T-helper 9 cell (primary cell): ENCODE measurements at regions not wholly inside any gene's neighbourhood (a gene's known extent, or its start where the extent isn't known, plus 50 kb on each side); places are given as distances from the start of the nearest gene placed in this dataset.

ENCODE experiments used
- DNase-seq: peaks from one replicate; pipeline ENCODE4 v3.0.0-alpha.2; 2020

- no peak for DNase-seq
Measured at GRCh38 chr9:95611354-95611753, 94.6 kb upstream of the PTCH1 start.

DNA sequence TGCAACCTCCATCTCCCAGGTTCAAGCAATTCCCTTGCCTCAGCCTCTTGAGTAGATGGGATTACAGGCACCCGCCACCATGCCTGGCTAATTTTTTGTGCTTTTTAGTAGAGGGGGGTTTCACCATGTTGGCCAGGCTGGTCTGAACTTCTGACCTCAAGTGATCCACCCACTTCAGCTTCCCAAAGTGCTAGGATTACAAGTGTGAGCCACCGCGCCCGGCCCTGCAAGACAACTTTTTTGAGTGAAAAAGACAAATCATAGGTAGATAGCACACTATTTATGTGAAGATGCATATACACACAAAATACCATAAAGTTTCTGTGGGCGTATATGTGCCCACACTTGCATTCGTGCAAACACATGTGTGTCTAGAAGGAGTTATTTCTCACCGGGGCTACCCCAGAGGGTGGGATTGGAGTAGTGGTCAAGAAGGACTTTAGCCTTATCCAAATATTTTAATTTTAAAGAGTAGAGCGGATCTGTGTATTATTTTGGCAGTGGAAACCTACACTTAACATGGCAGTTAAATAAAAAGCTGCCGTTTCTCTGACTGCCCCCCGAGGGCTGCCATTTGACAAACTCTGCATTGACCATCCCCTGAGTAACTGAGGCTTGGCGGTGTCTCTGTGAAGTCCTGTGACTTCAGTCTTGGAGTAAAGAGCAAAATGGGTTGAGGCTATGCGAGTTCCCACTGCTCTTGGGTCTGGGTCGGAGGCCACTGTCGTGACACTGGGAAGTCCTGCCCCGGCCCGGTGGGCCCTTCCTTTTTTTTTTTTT, 93.4 kb upstream of the PTCH1 start:
- DNase-seq: no peak

GRCh38 chr9:95609426-95609825, 92.7 kb upstream of the PTCH1 start:
- DNase-seq: no peak

DNA sequence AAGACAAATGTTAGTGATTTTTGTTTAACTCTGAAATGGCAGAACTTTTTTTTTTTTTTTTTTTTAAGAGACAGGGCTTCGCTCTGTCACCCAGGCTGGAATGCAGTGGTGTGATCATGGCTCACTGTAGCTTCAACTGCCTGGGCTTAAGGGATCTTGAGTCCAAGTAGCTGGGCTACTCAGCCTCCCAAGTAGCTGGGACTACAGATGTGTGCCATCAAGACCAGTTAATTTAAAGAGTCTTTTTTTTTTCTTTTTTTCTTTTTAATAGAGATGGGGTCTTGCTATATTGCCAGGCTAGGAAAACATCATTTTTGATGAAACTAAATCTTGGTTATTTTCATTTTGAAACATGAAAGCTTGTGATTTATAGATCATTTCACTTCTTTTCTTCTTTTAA, 91.6 kb upstream of the PTCH1 start:
- no peak for DNase-seq

DNA sequence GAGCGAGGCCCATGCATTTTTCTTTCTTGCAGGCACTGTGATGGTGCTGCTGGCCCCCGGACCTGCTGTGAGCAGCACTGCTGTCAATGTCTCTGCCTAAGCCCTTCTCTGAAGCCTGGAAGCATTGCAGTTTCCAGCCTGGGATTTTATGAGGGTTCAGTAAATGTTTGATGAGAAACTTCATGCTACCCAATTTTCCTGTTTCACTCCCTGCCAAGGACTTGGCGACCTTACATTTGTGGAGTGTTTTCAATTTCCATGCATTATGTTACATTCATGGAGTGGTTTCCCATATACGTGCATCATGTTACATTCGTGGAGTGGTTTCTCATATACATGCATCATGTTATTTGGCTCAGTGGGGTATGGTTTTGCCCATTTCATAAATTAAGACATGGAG, 90.7 kb upstream of the PTCH1 start:
- no peak for DNase-seq

DNA sequence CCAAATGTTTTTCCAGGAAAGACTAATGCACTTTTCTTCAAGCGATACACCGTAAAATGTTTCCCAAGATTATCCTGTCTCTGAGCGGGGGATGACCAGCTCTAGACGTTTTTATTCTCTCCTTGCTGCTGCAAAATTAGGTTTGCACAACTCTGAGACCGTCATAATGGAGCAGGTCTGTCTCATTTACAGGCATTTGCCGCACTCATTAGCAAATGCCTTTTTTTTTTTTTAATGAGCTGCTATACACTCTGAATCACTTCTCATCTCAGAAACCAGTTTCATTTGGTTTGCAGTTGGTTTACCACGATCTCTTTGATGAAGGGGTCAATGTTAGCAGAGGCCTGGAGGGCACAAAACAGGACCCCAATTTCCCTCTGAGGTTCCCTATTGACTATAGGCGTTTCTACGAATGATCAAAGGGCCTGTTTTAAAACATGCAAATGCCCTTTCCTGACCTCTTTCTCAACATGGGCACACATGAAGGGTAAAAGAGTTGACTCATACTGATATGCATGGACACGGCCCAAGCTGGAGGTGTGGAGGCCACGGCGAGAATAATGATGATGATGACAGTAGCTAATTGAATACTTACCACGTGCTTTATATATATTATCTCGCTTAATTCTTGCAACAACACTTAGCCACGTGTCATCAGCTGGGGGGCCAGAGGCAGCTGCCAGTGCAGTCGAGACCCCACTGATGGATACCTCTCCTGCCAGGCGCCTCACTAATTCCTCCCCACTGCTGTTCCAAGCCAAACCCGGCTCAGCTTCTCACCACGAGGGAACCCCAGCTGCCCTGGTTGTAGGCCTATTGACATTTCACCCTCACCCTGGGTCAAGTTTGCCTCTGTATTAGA, 89.9 kb upstream of the PTCH1 start:
- no peak for DNase-seq

DNA sequence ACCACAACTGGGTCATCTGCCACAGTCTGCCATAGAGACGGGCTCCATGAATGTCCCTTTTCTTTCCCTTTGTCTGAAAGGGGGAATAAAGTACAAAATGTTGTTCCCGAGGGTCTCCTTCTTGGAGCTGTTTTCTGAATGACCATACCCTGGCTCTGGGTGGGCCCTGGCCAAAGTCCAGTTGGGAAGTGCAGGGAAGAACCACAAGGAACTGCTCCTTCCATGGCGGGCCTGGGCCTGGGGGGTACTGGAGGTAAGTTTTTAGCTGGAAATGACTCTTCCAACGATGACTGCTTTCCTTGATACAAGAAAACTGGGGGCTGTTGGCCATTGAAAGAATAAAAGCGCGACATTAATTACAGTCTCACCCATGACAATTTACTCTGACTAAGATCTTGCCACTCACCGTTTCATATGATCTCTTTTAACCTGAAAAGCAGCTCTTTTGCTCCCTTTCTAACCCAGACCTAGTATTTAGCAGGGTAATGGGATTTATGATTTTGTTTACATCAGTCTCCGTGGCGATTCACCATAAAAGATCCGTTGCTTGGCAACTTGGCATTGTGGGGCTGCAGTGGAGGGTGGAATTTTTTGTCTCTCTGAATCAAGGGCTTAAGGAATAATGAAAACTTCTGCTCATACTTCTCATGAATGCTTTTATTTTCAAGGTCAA, 89.2 kb upstream of the PTCH1 start:
- DNase-seq: no peak

- DNase-seq: no peak
Measured at GRCh38 chr9:95605101-95605500, 88.3 kb upstream of the PTCH1 start.

GRCh38 chr9:95598236-95598635, 81.5 kb upstream of the PTCH1 start:
- DNase-seq: no peak

- DNase-seq: no peak
Measured at GRCh38 chr9:95595721-95596295, 79.0 kb upstream of the PTCH1 start.

DNA sequence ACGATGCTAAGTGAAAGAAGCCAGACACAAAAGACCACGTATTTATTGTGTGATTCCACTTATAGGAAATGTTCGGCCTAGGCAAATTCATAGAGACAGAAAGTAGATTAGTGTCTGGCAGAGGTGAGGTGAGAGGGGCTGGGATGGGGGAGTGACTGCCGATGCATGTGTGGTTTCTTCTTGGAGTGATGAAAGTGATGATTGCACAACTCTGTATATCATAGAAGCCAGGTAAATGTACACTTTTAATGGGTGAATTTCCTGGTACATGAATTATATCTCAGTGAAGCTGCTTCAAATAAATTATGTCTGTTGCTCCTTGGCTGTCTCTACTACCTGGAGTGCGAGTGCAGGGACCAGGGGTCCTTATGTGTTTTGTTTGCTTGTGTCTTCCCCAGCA, 76.2 kb upstream of the PTCH1 start:
- no peak for DNase-seq

GRCh38 chr9:95588724-95589588, 72.2 kb upstream of the PTCH1 start:
- no peak for DNase-seq

- DNase-seq: no peak
Measured at GRCh38 chr9:95587021-95587964, 70.5 kb upstream of the PTCH1 start.

GRCh38 chr9:95586326-95586725, 69.6 kb upstream of the PTCH1 start:
- no peak for DNase-seq

DNA sequence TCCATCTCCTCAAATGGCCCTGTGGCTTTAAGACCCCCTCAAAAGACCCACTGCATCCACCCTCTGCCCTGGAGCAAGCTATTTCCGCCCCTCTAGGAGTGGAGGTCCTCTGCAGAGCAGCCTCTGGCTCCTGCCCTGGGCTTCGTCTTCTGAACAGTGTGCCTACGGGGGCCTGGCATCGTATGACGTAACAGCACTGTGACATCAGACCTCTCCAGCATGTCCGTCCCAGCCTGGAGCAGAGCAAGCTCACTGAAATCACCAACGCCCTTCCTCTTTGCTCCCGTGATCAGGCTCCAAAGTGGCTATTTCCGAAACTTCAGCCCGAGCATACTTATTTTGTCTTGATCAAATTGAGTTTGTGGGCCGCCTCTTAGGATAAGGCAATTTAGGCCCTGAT, 69.1 kb upstream of the PTCH1 start:
- DNase-seq: no peak

GRCh38 chr9:95584176-95584575, 67.4 kb upstream of the PTCH1 start:
- DNase-seq: no peak

DNA sequence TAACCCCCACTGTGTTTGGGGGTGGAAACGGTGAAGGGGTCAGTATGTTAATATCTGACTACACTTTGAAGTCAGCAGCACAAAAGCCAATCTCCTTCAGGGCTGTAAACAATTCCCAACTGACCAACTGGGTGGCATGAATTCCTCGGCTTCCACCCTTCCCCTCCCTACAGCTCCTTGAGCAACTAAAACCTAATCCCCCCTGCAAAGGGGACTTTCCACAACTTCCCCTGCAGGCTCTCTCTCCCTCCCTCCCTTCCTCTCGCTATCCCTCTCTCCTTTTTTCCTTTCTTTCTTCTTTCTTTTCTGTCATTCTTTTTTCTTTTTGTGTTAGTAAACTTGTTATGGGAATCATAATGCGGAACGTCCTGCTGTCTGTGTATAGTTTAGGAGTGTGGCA, 65.1 kb upstream of the PTCH1 start:
- no peak for DNase-seq

- DNase-seq: no peak
Measured at GRCh38 chr9:95580812-95581761, 64.3 kb upstream of the PTCH1 start.

GRCh38 chr9:95574866-95575553, 58.2 kb upstream of the PTCH1 start:
- DNase-seq: no peak
